ENCODE measurements at regions not wholly inside any gene's neighbourhood (a gene's known extent, or its start where the extent isn't known, plus 50 kb on each side); places are given as distances from the start of the nearest gene placed in this dataset.
"Not testable (repeated sequence)": the region's sequence is repeated elsewhere in the genome, so short reads cannot be mapped to it uniquely, and the experiment has no call there.

DNA sequence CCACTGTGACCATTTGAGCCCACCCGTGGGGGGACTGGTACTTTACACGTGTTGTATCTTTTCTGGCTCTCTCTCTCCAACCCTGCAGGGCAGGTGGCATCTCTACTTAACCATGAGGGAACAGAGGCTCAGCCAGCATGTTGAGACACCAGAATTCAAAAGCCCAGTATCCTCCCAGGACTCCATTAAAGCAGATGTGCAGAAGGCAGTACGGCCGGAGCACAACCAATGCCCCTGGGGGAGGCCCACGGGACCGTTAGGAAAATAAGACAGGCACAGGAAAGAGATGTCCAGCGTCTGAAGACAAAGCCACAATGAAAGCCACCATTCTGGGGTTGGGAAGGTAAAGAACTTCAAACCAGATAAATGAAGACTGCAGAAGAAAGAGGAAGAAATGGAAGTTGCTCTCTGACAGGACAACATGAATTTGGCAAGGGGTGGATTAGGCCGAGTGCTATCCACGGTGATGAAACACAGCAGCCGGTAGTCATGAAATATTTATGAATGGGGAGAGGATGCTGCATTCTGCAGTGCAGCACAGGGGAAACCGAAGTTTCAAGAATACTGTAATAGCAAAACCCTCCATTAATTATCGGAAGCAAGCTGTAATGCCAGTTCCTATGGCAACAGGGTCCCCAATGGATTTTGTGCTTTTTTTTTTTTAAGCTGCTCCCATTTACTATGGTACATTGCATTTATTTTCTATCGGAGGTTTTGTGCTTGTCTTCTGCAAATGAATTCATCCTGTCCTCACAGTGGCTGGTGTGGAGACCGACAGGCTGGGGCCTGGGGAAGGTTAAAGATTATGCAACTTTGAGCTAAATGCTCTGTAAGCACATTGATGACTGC, 179.4 kb downstream of the NRN1 start:
- Histone ChIP-seq H2BK15ac (ENCODE audit: low read depth, low read length) (no peak overlapping the region), H3K14ac (ENCODE audit: insufficient read depth, low read length) (no peak overlapping the region), H4K91ac (ENCODE audit: insufficient read length, low read depth, low read length) (no peak overlapping the region), H3K4ac (ENCODE audit: low read depth, low read length) (no peak overlapping the region), H4K8ac (replicated peaks; ENCODE audit: insufficient read length, low read depth, low read length) (no peak overlapping the region), H3K4me1 (ENCODE audit: insufficient read depth, low read length) (no peaks in the 10 kb centered on the region), H3K27me3 (ENCODE audit: insufficient read depth, low read length) (no peaks in the 10 kb centered on the region), H3T11ph (ENCODE audit: low read length) (no peak overlapping the region), H2AFZ (ENCODE audit: low read length) (no peak overlapping the region), H2AK5ac (ENCODE audit: insufficient read length, low read length) (no peak overlapping the region), H3K79me2 (ENCODE audit: insufficient read depth, low read length) (no peaks in the 10 kb centered on the region), H2BK120ac (ENCODE audit: low read depth, low read length, poor library complexity, severe bottlenecking) (no peak overlapping the region), H3K23ac (ENCODE audit: insufficient read length, low read depth, low read length) (no peak overlapping the region), H3K56ac (ENCODE audit: insufficient read length, low read depth, low read length) (no peak overlapping the region), H3K9me3 (ENCODE audit: control insufficient read depth, low read depth, low read length) (no peaks in the 10 kb centered on the region), H3K79me1 (ENCODE audit: insufficient read depth, low read depth, low read length, poor library complexity, severe bottlenecking) (no peaks in the 10 kb centered on the region), H4K5ac (ENCODE audit: insufficient read length, low read depth, low read length) (no peak overlapping the region), H3K27ac (ENCODE audit: insufficient read length, low read depth, low read length) (no peak overlapping the region), H4K20me1 (ENCODE audit: control insufficient read depth, insufficient read depth, insufficient read length) (no peaks in the 10 kb centered on the region), H3K23me2 (ENCODE audit: insufficient read length, low read depth, low read length, poor library complexity, severe bottlenecking) (no peaks in the 10 kb centered on the region), H2BK12ac (ENCODE audit: insufficient read length, low read depth, low read length) (no peak overlapping the region), H2BK20ac (ENCODE audit: low read depth, low read length, poor library complexity, severe bottlenecking) (no peak overlapping the region), H3K18ac (ENCODE audit: insufficient read length, low read depth, low read length) (no peak overlapping the region), H2BK5ac (ENCODE audit: insufficient read length, low read length) (no peak overlapping the region), H3K9ac (ENCODE audit: extremely low read depth, insufficient read length, low read length) (no peak overlapping the region), H3K4me2 (ENCODE audit: insufficient read depth, insufficient read length, low read length) (no peak overlapping the region)
- Mint-ChIP-seq H3K4me3 (no peak overlapping the region), H3K4me1 (peaks cover 4 to 21% of the 10 kb centered on the region in 2 experiments), H3K27me3 (ENCODE audit: low read depth) (peaks cover 6% of the 10 kb centered on the region), H3K9me3 (peaks cover 4 to 6% of the 10 kb centered on the region in 2 experiments; a peak in 4 of 5 replicates), H3K36me3 (ENCODE audit: insufficient read depth in 1 of 3, low read depth in 3 of 3) (peaks cover 0 to under 1% (median 0%) of the 10 kb centered on the region in 3 experiments; a peak in 3 of 7 replicates), H3K27ac (no peak overlapping the region; a peak in 1 of 7 replicates)
- no peak for DNase-seq
- TF ChIP-seq, protein P1, sequence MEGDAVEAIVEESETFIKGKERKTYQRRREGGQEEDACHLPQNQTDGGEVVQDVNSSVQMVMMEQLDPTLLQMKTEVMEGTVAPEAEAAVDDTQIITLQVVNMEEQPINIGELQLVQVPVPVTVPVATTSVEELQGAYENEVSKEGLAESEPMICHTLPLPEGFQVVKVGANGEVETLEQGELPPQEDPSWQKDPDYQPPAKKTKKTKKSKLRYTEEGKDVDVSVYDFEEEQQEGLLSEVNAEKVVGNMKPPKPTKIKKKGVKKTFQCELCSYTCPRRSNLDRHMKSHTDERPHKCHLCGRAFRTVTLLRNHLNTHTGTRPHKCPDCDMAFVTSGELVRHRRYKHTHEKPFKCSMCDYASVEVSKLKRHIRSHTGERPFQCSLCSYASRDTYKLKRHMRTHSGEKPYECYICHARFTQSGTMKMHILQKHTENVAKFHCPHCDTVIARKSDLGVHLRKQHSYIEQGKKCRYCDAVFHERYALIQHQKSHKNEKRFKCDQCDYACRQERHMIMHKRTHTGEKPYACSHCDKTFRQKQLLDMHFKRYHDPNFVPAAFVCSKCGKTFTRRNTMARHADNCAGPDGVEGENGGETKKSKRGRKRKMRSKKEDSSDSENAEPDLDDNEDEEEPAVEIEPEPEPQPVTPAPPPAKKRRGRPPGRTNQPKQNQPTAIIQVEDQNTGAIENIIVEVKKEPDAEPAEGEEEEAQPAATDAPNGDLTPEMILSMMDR (conservative IDR thresholded peaks at IDR 0.05): no peak
- no CpG with 5 or more reads among the region's 14 CpGs for WGBS (ENCODE audit: extremely low coverage, insufficient read length, low lambda C conversion rate)

DNA sequence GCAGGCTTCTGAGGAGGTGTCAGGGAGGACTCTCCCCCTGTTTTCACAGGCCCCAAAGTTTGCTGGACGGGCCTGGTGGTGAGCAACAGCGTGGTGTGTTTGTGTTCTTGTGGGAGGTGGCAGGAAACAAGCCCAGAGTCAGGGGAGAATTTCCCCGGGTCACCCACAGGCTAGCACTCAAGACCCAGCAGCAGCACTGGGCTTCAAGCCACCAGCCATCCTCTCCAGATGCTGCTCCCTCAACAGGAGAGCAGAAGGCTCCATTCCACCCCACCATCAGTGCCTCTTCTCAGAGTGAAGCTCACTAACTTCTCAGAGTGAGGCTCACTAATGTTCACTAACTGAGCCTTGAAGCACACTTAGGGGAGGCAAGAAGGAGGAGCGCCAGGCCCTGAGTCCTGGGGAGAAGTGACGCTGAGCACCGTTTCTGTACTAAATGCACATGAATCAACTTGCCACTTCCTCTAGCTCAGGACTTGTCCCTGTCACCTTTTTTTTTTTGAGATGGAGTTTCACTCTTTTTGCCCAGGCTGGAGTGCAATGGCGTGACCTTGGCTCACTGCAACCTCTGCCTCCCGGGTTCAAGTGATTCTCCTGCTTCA, 182.2 kb downstream of the NRN1 start:
- no CpG with 5 or more reads among the region's 8 CpGs for WGBS (ENCODE audit: extremely low coverage, insufficient read length, low lambda C conversion rate)
- not testable (repeated sequence) for H4K91ac ChIP-seq (ENCODE audit: insufficient read length, low read depth, low read length)

More for the DNA sequence above, 182.2 kb downstream of the NRN1 start:
- H3K18ac ChIP-seq (ENCODE audit: insufficient read length, low read depth, low read length); H3K79me1 ChIP-seq (ENCODE audit: insufficient read depth, low read depth, low read length, poor library complexity, severe bottlenecking); DNase-seq; H4K5ac ChIP-seq (ENCODE audit: insufficient read length, low read depth, low read length); H2AK5ac ChIP-seq (ENCODE audit: insufficient read length, low read length); H3K36me3 Mint-ChIP-seq (ENCODE audit: insufficient read depth in 1 of 3, low read depth in 3 of 3); H3K56ac ChIP-seq (ENCODE audit: insufficient read length, low read depth, low read length); H2AFZ ChIP-seq (ENCODE audit: low read length); H2BK12ac ChIP-seq (ENCODE audit: insufficient read length, low read depth, low read length); H3T11ph ChIP-seq (ENCODE audit: low read length); H3K4me2 ChIP-seq (ENCODE audit: insufficient read depth, insufficient read length, low read length); H4K20me1 ChIP-seq (ENCODE audit: control insufficient read depth, insufficient read depth, insufficient read length); H3K27ac Mint-ChIP-seq; H3K4me1 ChIP-seq (ENCODE audit: insufficient read depth, low read length); H2BK120ac ChIP-seq (ENCODE audit: low read depth, low read length, poor library complexity, severe bottlenecking); H3K27me3 ChIP-seq (ENCODE audit: insufficient read depth, low read length); H3K4me3 Mint-ChIP-seq; H3K9ac ChIP-seq (ENCODE audit: extremely low read depth, insufficient read length, low read length); H2BK20ac ChIP-seq (ENCODE audit: low read depth, low read length, poor library complexity, severe bottlenecking); H3K27ac ChIP-seq (ENCODE audit: insufficient read length, low read depth, low read length); H2BK15ac ChIP-seq (ENCODE audit: low read depth, low read length); H3K9me3 ChIP-seq (ENCODE audit: control insufficient read depth, low read depth, low read length); H3K9me3 Mint-ChIP-seq; H3K79me2 ChIP-seq (ENCODE audit: insufficient read depth, low read length); H2BK5ac ChIP-seq (ENCODE audit: insufficient read length, low read length); H4K8ac ChIP-seq (replicated peaks; ENCODE audit: insufficient read length, low read depth, low read length); H3K4ac ChIP-seq (ENCODE audit: low read depth, low read length); H3K23me2 ChIP-seq (ENCODE audit: insufficient read length, low read depth, low read length, poor library complexity, severe bottlenecking); H3K23ac ChIP-seq (ENCODE audit: insufficient read length, low read depth, low read length): not testable (repeated sequence)
- peaks cover 8 to 19% of the 10 kb centered on the region in 2 experiments; a peak in 3 of 4 replicates for H3K4me1 Mint-ChIP-seq
- H3K27me3 Mint-ChIP-seq (ENCODE audit: low read depth): peaks cover 12% of the 10 kb centered on the region
- H3K14ac ChIP-seq (ENCODE audit: insufficient read depth, low read length): peak overlapping the region; percentile 65; the same call in 1 of the 2 replicates
